Panc1 (cell line): ENCODE measurements at regions not wholly inside any gene's neighbourhood (a gene's known extent, or its start where the extent isn't known, plus 50 kb on each side); places are given as distances from the start of the nearest gene placed in this dataset.

Experiments
- ATAC-seq: fragments of 200-7000 bp; cut with Tn5 transposase; 2 replicates; pipeline ENCODE4 v1.9.1; 2020; ENCODE audit warnings: mild to moderate bottlenecking, moderate library complexity
- BruUV-seq: library from RNA; stranded (reverse); fragments of 400-500 nt; replicated peaks from 2 replicates; lab custom pipeline; 2021; lab: Mats Ljungman, UMichigan
- CTCF ChIA-PET: fragments of 300-600 bp; sonication (Branson Sonifier 250); formaldehyde crosslinking; loops from one replicate; lab custom pipeline; 2022; ENCODE audit warnings: antibody characterized with exemption; lab: Charles Lee
- POLR2A ChIA-PET: fragments of 300-600 bp; sonication (Branson Sonifier 250); formaldehyde crosslinking; loops from one replicate; lab custom pipeline; 2022; ENCODE audit warnings: antibody characterized with exemption; lab: Charles Lee
- DNase-seq: peaks from one replicate; pipeline ENCODE4 v3.0.0-alpha.2; 2010; ENCODE audit warnings: low read depth, low spot score
- H3K27ac ChIP-seq: 2 replicates; pipeline ENCODE4 v1.5.1; 2011; ENCODE audit warnings: mild to moderate bottlenecking, low read length, inconsistent platforms
- H3K27me3 ChIP-seq: fragments of 200-500 bp; sonication (Bioruptor generic); 2 replicates; pipeline ENCODE4 v1.6.0; 2014; ENCODE audit warnings: low read length, inconsistent platforms; ENCODE audit not compliant: control insufficient read depth, insufficient read depth
- H3K36me3 ChIP-seq: fragments of 200-500 bp; sonication (Bioruptor generic); 2 replicates; pipeline ENCODE4 v1.5.1; 2014; ENCODE audit warnings: inconsistent platforms, mild to moderate bottlenecking, low read length, moderate library complexity; ENCODE audit not compliant: control insufficient read depth, insufficient read depth
- H3K4me1 ChIP-seq: 2 replicates; pipeline ENCODE4 v1.5.1; 2011; ENCODE audit warnings: inconsistent platforms, mild to moderate bottlenecking, low read length, moderate library complexity; ENCODE audit not compliant: control insufficient read depth, insufficient read depth
- H3K4me3 ChIP-seq, 2 experiments: 2 replicates each; pipeline ENCODE4 v1.5.1; 2011 to 2012; ENCODE audit warnings: low read depth in 2 of 2, low read length in 2 of 2, mild to moderate bottlenecking in 2 of 2, inconsistent platforms in 1 of 2, moderate library complexity in 1 of 2
- H3K9me3 ChIP-seq: fragments of 200-500 bp; sonication (Bioruptor generic); 2 replicates; pipeline ENCODE4 v1.5.1; 2014; ENCODE audit warnings: low read depth, mild to moderate bottlenecking, inconsistent platforms, low read length, moderate library complexity; ENCODE audit not compliant: control insufficient read depth, insufficient read depth
- POLR2AphosphoS5 ChIP-seq: IDR thresholded peaks from 2 replicates; pipeline ENCODE4 v1.6.1; 2012; ENCODE audit warnings: mild to moderate bottlenecking, low read depth, low read length, moderate library complexity
- REST ChIP-seq, 2 experiments: IDR thresholded peaks; 2 replicates each; pipeline ENCODE4 v1.6.1; 2011 to 2012; ENCODE audit warnings: low read depth in 2 of 2, control low read depth in 1 of 2, low read length in 1 of 2, mild to moderate bottlenecking in 1 of 2, moderate library complexity in 1 of 2; ENCODE audit not compliant: insufficient read depth in 1 of 2
- SIN3A ChIP-seq: IDR thresholded peaks from 2 replicates; pipeline ENCODE4 v1.6.1; 2012; ENCODE audit warnings: low read depth, mild to moderate bottlenecking, low read length, moderate library complexity, borderline replicate concordance; ENCODE audit not compliant: insufficient read depth
- TCF7L2 ChIP-seq: IDR thresholded peaks from 2 replicates; pipeline ENCODE4 v1.6.1; 2011; ENCODE audit warnings: mild to moderate bottlenecking, low read depth, low read length, inconsistent platforms
- in situ Hi-C: cut with HindIII; loops from 2 replicates; pipeline ENCODE4 v1.10.0; 2016; ENCODE audit warnings: low sequenced_read_pairs, low pct_unique_long_range_greater_than_20kb
- intact Hi-C: fragments of 100-400 bp; cut with micrococcal nuclease; formaldehyde crosslinking; loops from one replicate; pipeline ENCODE4 v1.10.0; 2022; ENCODE audit not compliant: unreplicated experiment
- TF ChIP-seq, protein P1 (sequence below): fragments of 450-650 bp; IDR thresholded peaks from 2 replicates; pipeline ENCODE4 v1.5.1; 2017; ENCODE audit warnings: mild to moderate bottlenecking

DNA sequence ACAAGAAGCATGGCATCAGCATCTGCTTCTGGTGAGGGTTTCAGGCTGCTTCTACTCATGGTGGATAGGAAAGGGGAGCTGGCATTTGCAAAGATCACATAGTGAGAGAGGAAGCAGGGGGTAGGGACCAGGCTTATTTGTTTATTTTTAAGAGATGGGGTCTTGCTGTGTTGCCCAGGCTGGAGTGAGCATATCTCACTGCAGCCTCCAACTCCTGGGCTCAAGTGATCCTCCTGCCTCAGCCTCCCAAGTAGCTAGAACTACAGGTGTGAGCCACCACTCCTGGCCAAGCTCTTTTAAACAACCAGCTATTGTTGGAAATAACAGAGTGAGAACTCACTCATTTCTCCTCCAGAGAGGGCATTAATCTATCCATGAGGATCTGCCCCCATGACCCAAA lies 138.8 kb upstream of the FOXN2 start:
- intact Hi-C loops = no loop called here
- BruUV-seq = no TSS peak

GRCh38 chr2:48176876-48177275 lies 137.6 kb upstream of the FOXN2 start:
- H3K27me3 ChIP-seq = no peaks in the 10 kb centered on the region
- DNase-seq (no peak), ATAC-seq (no peak)
- no peak overlapping the region for H3K27ac ChIP-seq
- H3K9me3 ChIP-seq = no peaks in the 10 kb centered on the region
- TF ChIP-seq REST (IDR thresholded peaks at IDR 0.05; ENCODE audit: insufficient read depth in 1 of 2, low read depth in 2 of 2, low read length in 1 of 2) = no peak
- TF ChIP-seq TCF7L2 = no peak
- TF ChIP-seq POLR2AphosphoS5 = no peak
- TF ChIP-seq SIN3A = no peak
- TF ChIP-seq, protein P1, sequence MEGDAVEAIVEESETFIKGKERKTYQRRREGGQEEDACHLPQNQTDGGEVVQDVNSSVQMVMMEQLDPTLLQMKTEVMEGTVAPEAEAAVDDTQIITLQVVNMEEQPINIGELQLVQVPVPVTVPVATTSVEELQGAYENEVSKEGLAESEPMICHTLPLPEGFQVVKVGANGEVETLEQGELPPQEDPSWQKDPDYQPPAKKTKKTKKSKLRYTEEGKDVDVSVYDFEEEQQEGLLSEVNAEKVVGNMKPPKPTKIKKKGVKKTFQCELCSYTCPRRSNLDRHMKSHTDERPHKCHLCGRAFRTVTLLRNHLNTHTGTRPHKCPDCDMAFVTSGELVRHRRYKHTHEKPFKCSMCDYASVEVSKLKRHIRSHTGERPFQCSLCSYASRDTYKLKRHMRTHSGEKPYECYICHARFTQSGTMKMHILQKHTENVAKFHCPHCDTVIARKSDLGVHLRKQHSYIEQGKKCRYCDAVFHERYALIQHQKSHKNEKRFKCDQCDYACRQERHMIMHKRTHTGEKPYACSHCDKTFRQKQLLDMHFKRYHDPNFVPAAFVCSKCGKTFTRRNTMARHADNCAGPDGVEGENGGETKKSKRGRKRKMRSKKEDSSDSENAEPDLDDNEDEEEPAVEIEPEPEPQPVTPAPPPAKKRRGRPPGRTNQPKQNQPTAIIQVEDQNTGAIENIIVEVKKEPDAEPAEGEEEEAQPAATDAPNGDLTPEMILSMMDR = no peak
- no peak overlapping the region for H3K4me3 ChIP-seq
- no TSS peak for BruUV-seq
- in situ Hi-C loops (no loop called here), intact Hi-C loops (no loop called here)
- ChIA-PET POLR2A (no interaction called here), CTCF (no interaction called here)
- no peaks in the 10 kb centered on the region for H3K4me1 ChIP-seq
- no peaks in the 10 kb centered on the region for H3K36me3 ChIP-seq

More for the DNA sequence above, 138.8 kb upstream of the FOXN2 start:
- no peak overlapping the region for H3K4me3 ChIP-seq
- CTCF ChIA-PET = no interaction called here
- in situ Hi-C loops = no loop called here
- TF ChIP-seq TCF7L2 (no peak), SIN3A (no peak), REST (IDR thresholded peaks at IDR 0.05; ENCODE audit: insufficient read depth in 1 of 2, low read depth in 2 of 2, low read length in 1 of 2) (no peak)
- TF ChIP-seq, protein P1 = no peak
- ATAC-seq = no peak
- no peak overlapping the region for H3K27ac ChIP-seq
- H3K4me1 ChIP-seq = no peaks in the 10 kb centered on the region
- DNase-seq = no peak
- H3K36me3 ChIP-seq = no peaks in the 10 kb centered on the region
- H3K27me3 ChIP-seq = no peaks in the 10 kb centered on the region
- POLR2A ChIA-PET = no interaction called here
- no peaks in the 10 kb centered on the region for H3K9me3 ChIP-seq
